Left lung (tissue), 4 donors: ENCODE measurements at regions not wholly inside any gene's neighbourhood (a gene's known extent, or its start where the extent isn't known, plus 50 kb on each side); places are given as distances from the start of the nearest gene placed in this dataset.

Experiments used
- ATAC-seq: fragments of 200-7000 bp; cut with Tn5 transposase; one replicate; pipeline ENCODE4 v1.9.1; 2020; ENCODE audit warnings: moderate library complexity
- DNase-seq, 4 donors: peaks; one replicate each; pipeline ENCODE4 v3.0.0-alpha.2; 2013 to 2020
- H3K27ac ChIP-seq, 2 donors: fragments of 200-600 bp; sonication (generic) in 1 of 2; one replicate each; pipeline versions ENCODE4 v1.5.0 to v1.8.0; 2020 to 2021
- H3K27me3 ChIP-seq, 2 donors: fragments of 200-600 bp; sonication (generic) in 1 of 2; one replicate each; pipeline versions ENCODE4 v1.5.0 to v1.8.0; 2020 to 2021
- H3K36me3 ChIP-seq, 2 donors: fragments of 200-600 bp; sonication (generic) in 1 of 2; one replicate each; pipeline versions ENCODE4 v1.5.0 to v1.8.0; 2020 to 2021
- H3K4me1 ChIP-seq, 2 donors: fragments of 200-600 bp; one replicate each; pipeline ENCODE4 v1.8.0; 2021
- H3K4me3 ChIP-seq, 2 donors: fragments of 200-600 bp; sonication (generic) in 1 of 2; one replicate each; pipeline versions ENCODE4 v1.5.0 to v1.8.0; 2020 to 2021; ENCODE audit warnings: mild to moderate bottlenecking in 1 of 2
- H3K9me3 ChIP-seq, 2 donors: fragments of 200-600 bp; sonication (generic) in 1 of 2; one replicate each; pipeline versions ENCODE4 v1.5.0 to v1.8.0; 2020 to 2021
- CTCF ChIP-seq, 2 donors: fragments of 200-600 bp; sonication (generic) in 1 of 2; IDR thresholded peaks; one replicate each; pipeline versions ENCODE4 v1.5.0 to v1.8.0; 2021; ENCODE audit warnings: antibody characterized with exemption in 2 of 2
- intact Hi-C, 2 donors: fragments of 100-400 bp; cut with DNase I; formaldehyde crosslinking; loops; one replicate each; pipeline versions ENCODE4 v1.11.2 to v1.14.2; 2022
- donor health status: DM: no; HTN: yes; CAD: no.
- donor health status: DM: no; HTN: no; CAD: no.

GRCh38 chr6:170208651-170209353 is 82.1 kb downstream of the DLL1 start:
- Histone ChIP-seq H3K36me3 (no peaks in the 10 kb centered on the region), H3K9me3 (peaks cover 0 to 2% of the 10 kb centered on the region in 2 donors), H3K4me1 (no peaks in the 10 kb centered on the region), H3K27me3 (peaks cover 0 to 19% of the 10 kb centered on the region in 2 donors), H3K27ac (no peak overlapping the region), H3K4me3 (no peak overlapping the region)
- TF ChIP-seq CTCF (IDR thresholded peaks at IDR 0.05) = no peak
- intact Hi-C loops = no loop called here
- ATAC-seq = no peak
- peak in 1 of 4 donors; percentile 13 for DNase-seq

GRCh38 chr6:170208182-170208601 is 82.7 kb downstream of the DLL1 start:
- TF ChIP-seq CTCF (IDR thresholded peaks at IDR 0.05) = no peak
- peaks cover 0 to 2% of the 10 kb centered on the region in 2 donors for H3K9me3 ChIP-seq
- no peak overlapping the region for H3K4me3 ChIP-seq
- no peaks in the 10 kb centered on the region for H3K4me1 ChIP-seq
- no peaks in the 10 kb centered on the region for H3K36me3 ChIP-seq
- peak in 2 of 4 donors; percentile 13 to 64 for DNase-seq
- H3K27me3 ChIP-seq = peaks cover 0 to 19% of the 10 kb centered on the region in 2 donors
- no peak for ATAC-seq
- intact Hi-C loops = no loop called here
- no peak overlapping the region for H3K27ac ChIP-seq

GRCh38 chr6:170207586-170208181 is 83.2 kb downstream of the DLL1 start:
- no peak overlapping the region for H3K4me3 ChIP-seq
- no peaks in the 10 kb centered on the region for H3K36me3 ChIP-seq
- peak in 1 of 4 donors; percentile 12 for DNase-seq
- no peak for TF ChIP-seq CTCF (IDR thresholded peaks at IDR 0.05)
- no peaks in the 10 kb centered on the region for H3K4me1 ChIP-seq
- H3K27me3 ChIP-seq = peaks cover 0 to 19% of the 10 kb centered on the region in 2 donors
- no peak for ATAC-seq
- intact Hi-C loops = no loop called here
- H3K9me3 ChIP-seq = peaks cover 0 to 2% of the 10 kb centered on the region in 2 donors
- no peak overlapping the region for H3K27ac ChIP-seq

GRCh38 chr6:170206851-170207431 is 83.9 kb downstream of the DLL1 start:
- TF ChIP-seq CTCF (IDR thresholded peaks at IDR 0.05) = no peak
- Histone ChIP-seq H3K27me3 (peaks cover 0 to 19% of the 10 kb centered on the region in 2 donors), H3K9me3 (peaks cover 0 to 2% of the 10 kb centered on the region in 2 donors), H3K36me3 (no peaks in the 10 kb centered on the region), H3K4me3 (no peak overlapping the region), H3K4me1 (no peaks in the 10 kb centered on the region), H3K27ac (no peak overlapping the region)
- peak in 1 of 4 donors; percentile 24 for DNase-seq
- no peak for ATAC-seq
- intact Hi-C loops = no loop called here

- no peaks in the 10 kb centered on the region for H3K4me1 ChIP-seq
- TF ChIP-seq CTCF (IDR thresholded peaks at IDR 0.05) = no peak
- no peak overlapping the region for H3K27ac ChIP-seq
- peaks cover 0 to 19% of the 10 kb centered on the region in 2 donors for H3K27me3 ChIP-seq
- H3K36me3 ChIP-seq = no peaks in the 10 kb centered on the region
- no peak overlapping the region for H3K4me3 ChIP-seq
- H3K9me3 ChIP-seq = peaks cover 0 to 2% of the 10 kb centered on the region in 2 donors
- ATAC-seq = no peak
- intact Hi-C loops = no loop called here
- peak in 1 of 4 donors; percentile 16 for DNase-seq
Observed at GRCh38 chr6:170206317-170206621, 84.6 kb downstream of the DLL1 start.
